ENCODE measurements at regions not wholly inside any gene's neighbourhood (a gene's known extent, or its start where the extent isn't known, plus 50 kb on each side); places are given as distances from the start of the nearest gene placed in this dataset.
A peak's percentile ranks its signal among the peaks of the same experiment; 100 is the strongest.
"Not testable (repeated sequence)": the region's sequence is repeated elsewhere in the genome, so short reads cannot be mapped to it uniquely, and the experiment has no call there.

GRCh38 chr21:5065240-5066211 is 5455.9 kb upstream of the TPTE start:
- peak; percentile 61 for DNase-seq (ENCODE audit: low read depth)

GRCh38 chr21:5066682-5067251 is 5454.6 kb upstream of the TPTE start:
- DNase-seq (ENCODE audit: low read depth) = not testable (repeated sequence)

DNA sequence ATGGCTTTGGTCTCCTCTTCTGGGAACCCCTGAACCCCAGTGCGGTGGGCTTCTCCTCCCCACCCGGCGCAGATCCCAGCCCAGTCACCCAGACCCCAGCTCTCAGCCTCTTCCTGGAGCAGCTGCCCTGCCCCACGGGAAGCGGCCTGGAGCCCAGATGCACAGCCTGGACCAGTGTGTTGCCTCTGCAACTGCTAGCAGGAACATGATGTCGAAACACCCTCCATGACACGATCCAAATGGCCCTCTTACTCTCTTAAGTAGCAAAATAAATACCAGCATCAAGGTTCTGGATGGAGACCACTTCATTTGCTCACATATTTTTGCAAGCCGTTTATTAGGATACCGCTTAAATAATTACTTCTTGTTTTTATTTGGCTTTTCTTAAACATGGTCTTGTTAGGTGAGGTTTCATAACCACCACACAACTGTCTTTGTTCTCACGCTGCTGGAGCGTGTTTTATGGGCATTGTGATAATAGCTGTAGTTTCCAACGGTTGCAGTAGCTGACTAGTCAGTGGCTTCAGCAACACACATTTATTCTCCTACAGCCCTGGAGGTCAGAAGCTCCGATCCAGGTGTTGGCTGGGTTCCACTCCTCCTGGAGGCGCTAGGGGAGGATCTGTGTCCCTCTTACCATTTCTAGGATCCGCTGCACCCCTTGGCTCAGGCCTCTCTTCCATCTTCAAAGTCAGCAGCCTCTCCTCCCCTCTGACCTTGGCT is 5453.9 kb upstream of the TPTE start:
- not testable (repeated sequence) for DNase-seq (ENCODE audit: low read depth)

DNA sequence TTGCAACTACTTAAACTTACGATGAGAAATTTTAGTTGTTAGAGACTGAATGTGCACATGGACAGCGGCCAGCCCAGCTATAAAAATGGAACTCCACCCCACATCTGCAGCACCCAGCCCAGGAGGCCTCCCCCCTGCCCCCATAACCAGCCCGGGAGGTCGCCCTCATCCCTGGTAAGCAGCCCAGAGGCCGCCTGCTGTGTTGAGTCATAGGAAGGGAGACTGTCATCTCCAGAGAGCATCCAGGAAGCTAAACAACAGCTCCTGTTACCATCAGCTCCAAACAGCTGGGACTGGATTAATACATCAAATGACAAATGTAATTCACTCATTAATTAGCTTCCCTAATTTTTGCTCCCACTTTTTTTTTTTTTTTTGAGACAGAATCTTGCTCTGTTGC is 5452.7 kb upstream of the TPTE start:
- DNase-seq (ENCODE audit: low read depth) = not testable (repeated sequence)

- DNase-seq (ENCODE audit: low read depth) = not testable (repeated sequence)
These were observed 5450.2 kb upstream of the TPTE start for GRCh38 chr21:5071180-5071579.

- DNase-seq (ENCODE audit: low read depth) = not testable (repeated sequence)
These were observed 5444.5 kb upstream of the TPTE start for GRCh38 chr21:5076854-5077253.

GRCh38 chr21:5079361-5079760 is 5442.0 kb upstream of the TPTE start:
- not testable (repeated sequence) for DNase-seq (ENCODE audit: low read depth)

DNA sequence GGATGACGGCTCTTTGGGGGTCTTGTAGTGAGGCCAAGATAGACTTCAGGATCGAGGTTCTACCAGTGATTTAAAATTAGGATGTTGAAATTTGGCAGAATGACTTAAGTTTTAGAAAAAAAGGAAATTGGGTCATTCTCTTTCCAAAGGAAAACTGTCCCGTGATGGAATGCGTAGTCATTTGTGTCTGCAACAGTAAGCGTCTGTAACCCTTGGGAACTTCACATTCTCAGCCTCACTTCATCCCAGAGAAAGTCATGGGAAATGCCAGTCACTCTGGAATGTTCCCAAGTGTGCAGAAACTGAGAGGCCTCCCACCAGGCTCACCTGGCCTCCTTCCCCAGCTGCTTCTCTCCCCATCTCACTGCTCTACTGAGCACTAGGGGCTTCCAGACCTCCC is 5441.4 kb upstream of the TPTE start:
- not testable (repeated sequence) for DNase-seq (ENCODE audit: low read depth)

- DNase-seq (ENCODE audit: low read depth) = not testable (repeated sequence)
These were observed 5437.1 kb upstream of the TPTE start for GRCh38 chr21:5084246-5084645.

GRCh38 chr21:5085456-5085855 is 5435.9 kb upstream of the TPTE start:
- DNase-seq (ENCODE audit: low read depth) = not testable (repeated sequence)

DNA sequence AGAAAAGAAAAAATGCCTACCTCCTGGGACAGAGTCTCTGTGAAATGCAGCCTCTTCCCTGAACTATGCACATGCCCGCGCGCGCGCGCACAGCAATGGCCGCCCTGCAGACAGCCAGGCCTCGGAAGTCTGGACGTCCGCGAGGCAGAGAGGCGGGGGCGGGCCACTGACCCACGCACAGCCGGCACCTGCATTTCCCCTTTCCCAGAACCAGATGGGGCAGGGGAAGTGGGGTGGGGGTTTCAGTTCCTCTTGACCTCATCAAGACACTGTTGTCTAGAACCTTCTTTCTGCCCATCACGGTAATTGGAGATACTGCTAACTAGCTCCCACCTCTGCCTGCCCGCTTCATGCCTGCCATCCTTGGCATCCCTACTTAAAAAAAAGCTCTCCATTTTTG is 5435.0 kb upstream of the TPTE start:
- DNase-seq (ENCODE audit: low read depth) = not testable (repeated sequence)

DNA sequence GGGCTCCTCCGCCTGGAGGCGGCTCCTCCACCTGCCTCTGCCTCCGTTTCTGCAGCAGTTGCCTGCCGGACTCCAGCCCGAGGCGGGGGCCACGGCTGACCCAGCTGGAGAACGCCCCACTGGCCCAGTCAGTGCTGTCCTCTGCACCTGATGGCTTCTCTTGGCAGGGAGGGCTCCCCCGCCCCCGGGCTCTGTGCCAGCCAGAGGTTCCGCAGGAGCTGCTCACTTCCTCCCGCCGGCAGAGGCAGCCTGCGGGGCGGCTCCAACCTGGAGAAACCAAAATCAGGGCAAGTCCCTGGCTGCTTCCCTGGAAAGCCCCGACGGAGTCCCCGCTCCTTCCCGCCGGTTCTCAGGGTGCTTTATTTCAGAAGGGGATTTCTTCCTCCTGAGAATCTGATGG is 5432.6 kb upstream of the TPTE start:
- not testable (repeated sequence) for DNase-seq (ENCODE audit: low read depth)

GRCh38 chr21:5089399-5090089 is 5431.8 kb upstream of the TPTE start:
- DNase-seq (ENCODE audit: low read depth) = not testable (repeated sequence)

GRCh38 chr21:5090132-5091079 is 5431.0 kb upstream of the TPTE start:
- DNase-seq (ENCODE audit: low read depth) = not testable (repeated sequence)

- not testable (repeated sequence) for DNase-seq (ENCODE audit: low read depth)
These were observed 5430.1 kb upstream of the TPTE start for GRCh38 chr21:5091274-5091673.

DNA sequence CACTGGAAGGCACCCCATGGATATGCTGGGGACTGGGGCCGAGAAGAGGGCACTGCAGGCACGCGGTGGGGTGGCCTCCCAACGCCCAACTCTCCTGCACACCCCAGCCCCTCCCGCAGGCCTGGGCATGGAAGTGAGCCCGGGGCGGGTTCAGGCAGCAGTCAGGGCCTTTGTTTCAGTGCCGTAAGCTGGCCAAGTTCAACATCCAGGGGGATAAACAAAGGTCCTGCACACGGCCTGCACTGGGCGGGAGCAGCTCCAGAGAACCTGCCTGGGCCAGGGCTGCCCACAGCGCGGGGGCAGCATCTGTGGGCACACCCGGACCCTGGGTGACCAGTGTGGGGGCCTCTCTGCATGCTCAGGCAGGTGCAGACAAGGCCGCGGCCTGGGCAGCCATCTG is 5425.8 kb upstream of the TPTE start:
- DNase-seq (ENCODE audit: low read depth) = not testable (repeated sequence)

DNA sequence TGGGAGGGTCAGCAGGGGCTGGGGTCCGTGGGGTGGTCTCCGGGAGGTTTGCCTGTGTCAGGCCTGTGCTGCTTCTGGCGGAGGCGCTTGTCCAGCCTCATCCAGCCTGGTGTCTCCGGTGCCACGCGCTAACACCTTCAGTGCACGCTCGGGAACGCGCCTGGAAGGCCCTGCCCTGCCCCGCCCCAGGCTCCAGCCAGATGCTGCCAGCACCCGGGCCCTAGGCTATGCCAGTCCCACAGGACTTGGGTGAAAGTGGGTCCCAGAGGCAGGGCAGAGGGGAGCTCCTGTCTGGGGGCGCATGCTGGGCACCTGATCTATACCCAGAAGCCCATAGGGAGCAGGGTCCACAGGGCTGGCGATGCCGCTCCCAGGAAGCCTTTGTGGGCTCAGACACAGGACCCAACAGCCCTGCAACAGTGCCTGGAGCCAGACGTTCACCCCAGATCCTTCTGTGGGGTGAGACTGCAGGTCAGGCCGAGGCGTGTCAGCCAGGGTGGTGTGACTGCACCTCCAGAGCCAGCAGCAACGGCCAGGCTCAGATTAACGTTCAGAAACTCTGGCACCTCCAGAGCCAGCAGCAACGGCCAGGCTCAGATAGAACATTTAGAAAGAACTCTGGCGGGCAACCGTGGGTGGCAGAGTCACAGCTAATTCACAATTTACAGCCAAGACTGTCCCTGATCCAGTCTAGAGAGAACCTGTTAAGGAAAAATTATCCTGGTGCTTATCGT is 5423.2 kb upstream of the TPTE start:
- DNase-seq (ENCODE audit: low read depth) = not testable (repeated sequence)

DNA sequence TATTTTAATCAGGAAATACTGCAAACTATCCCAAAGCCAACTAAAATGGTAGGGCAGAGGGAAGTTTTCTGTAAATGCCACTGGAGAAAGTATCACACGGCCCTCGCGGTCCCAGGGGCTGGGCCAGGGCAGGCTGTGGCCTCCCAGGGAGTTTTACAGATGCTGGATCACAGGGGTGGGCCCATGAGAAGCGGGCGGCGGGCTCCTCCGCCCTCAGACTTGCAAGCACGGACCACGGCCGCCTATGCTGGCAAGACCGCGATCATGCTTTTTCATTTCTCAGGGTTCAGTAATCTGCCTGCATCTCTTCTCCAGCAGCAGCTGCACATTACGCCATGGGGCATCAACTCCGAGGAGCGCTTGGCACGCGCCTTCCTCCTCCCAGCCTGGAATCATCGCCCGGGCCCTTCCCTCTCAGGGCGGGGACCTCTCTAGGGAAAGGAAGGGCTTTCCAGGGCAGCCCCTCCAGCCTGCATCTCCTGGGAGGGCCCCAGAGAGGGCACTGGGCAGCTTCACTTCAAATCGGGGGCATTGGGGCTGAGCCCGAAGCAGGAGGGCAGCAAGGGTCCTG is 5420.7 kb upstream of the TPTE start:
- not testable (repeated sequence) for DNase-seq (ENCODE audit: low read depth)

DNA sequence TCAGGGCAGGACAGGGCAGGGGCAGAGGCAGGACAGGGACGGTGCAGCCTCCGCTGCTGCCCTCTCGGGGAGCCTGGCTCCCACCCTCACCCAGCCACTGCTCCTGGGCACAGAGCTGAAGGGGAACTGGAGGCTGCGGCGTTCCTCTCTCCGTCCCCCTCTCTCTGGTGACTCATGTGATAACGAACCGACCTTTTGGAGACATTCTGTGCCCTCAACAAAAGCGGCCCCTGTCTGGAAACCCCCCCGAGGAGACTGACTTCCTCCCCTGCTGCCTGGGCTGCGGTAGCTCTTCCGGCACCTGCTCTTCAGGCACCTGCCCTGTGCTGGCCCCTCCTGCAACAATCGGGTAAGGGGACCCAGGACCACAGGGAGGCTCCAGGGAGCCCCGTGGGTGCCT is 5419.6 kb upstream of the TPTE start:
- DNase-seq (ENCODE audit: low read depth) = peak; percentile 60
